ENCODE measurements at regions not wholly inside any gene's neighbourhood (a gene's known extent, or its start where the extent isn't known, plus 50 kb on each side); places are given as distances from the start of the nearest gene placed in this dataset.

DNA sequence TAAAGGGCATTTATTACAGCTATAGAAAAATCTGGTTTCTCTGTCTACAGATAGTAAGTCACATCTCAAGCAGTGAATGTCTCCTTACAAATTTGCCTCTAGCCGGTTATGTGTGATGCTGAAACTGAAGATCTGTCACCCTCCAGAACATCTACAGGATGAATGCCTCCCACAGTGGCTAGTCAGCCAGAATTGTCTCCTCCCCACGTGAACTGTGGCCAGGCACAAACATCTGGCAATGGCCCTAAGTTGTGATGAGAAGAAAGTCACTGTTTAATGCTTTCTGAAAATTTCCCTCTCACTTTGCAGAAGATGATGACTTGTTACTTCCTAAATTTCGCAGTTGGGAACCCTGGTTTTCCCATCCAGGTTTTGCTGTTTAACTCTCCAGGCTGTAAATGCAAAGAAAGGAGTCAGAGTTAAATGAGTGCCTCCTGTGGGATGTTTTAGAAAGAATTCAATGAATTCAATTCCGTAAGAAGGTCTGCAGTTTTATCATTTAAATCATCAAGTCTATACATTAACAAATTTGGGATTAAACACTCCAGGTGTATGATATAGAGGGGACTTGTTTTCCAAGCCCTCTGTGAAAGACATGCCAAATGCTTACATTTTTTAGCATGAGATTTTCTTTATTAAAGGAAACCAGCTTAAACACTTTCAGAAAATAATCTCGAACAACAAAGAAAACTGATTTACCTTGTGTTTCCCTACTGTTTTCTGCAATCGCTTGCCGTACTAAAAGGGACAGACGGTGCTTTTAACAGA, 55.4 kb upstream of the TLR3 start:
- H3K27me3 ChIP-seq: no peaks in the 10 kb centered on the region
- H3K9me3 ChIP-seq: no peaks in the 10 kb centered on the region
- peak overlapping the region; percentile 54 to 83 for H3K27ac ChIP-seq
- peaks cover 0 to 14% of the 10 kb centered on the region in 2 donors for H3K4me1 ChIP-seq
- no peak overlapping the region for H3K4me3 ChIP-seq
- DNase-seq (ENCODE audit: low spot score): peak; percentile 55
- H3K36me3 ChIP-seq: no peaks in the 10 kb centered on the region
- TF ChIP-seq, protein P1, sequence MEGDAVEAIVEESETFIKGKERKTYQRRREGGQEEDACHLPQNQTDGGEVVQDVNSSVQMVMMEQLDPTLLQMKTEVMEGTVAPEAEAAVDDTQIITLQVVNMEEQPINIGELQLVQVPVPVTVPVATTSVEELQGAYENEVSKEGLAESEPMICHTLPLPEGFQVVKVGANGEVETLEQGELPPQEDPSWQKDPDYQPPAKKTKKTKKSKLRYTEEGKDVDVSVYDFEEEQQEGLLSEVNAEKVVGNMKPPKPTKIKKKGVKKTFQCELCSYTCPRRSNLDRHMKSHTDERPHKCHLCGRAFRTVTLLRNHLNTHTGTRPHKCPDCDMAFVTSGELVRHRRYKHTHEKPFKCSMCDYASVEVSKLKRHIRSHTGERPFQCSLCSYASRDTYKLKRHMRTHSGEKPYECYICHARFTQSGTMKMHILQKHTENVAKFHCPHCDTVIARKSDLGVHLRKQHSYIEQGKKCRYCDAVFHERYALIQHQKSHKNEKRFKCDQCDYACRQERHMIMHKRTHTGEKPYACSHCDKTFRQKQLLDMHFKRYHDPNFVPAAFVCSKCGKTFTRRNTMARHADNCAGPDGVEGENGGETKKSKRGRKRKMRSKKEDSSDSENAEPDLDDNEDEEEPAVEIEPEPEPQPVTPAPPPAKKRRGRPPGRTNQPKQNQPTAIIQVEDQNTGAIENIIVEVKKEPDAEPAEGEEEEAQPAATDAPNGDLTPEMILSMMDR (IDR thresholded peaks at IDR 0.05): no peak

DNA sequence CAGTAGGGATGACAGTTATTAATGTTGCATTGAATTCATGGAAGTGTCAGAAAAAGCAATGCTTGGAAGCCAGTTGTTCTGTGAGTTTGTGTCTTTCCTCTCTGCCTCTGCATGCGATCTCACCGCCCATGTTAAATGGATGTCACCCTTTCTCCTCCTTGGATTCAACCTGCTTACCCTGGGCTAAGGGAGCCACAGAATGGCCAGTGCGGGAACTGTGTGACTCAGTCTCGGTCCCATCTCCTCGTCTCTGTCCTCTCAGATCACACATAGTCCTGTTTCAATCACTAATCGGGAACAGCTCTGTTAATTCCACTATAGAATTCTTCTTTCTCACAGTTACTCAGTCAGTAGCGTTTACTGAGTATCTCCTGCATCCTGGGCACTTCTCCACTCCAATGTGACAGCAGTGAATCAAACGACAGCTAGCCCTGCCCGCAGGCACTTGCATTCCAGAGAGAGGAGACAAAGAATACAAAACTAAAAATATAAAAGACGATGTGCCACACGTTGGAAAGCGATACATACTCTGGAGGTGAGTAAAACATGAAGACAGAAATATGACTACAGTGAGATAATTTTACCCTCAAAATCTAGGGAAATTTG, 53.6 kb upstream of the TLR3 start:
- no peak overlapping the region for H3K4me3 ChIP-seq
- peak; percentile 40 for DNase-seq (ENCODE audit: low spot score)
- TF ChIP-seq, protein P1 (IDR thresholded peaks at IDR 0.05): peak in 1 of 2 donors; percentile 29
- no peaks in the 10 kb centered on the region for H3K27me3 ChIP-seq
- H3K4me1 ChIP-seq: peaks cover 0 to 14% of the 10 kb centered on the region in 2 donors
- no peaks in the 10 kb centered on the region for H3K9me3 ChIP-seq
- H3K27ac ChIP-seq: peak overlapping the region; percentile 54 to 83
- no peaks in the 10 kb centered on the region for H3K36me3 ChIP-seq

DNA sequence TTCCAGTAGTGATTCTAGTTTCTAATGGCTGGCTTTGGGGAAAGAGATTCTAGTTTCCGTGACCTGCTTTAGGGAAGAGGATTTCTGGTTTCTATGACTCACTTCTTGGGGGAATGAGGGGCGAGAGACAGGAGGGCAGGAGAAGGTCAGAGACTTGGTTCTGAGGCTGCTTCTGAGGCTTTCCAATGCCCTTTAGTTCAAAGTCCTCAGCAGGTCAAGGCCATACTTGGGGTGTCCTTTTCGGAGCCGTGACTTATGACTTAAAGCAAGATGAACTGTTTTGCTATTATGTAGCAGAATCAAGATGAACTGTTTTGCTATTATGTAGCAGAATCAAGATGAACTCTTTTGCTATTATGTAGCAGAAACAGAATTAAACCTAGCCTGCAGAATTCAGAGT, 52.2 kb upstream of the TLR3 start:
- H3K9me3 ChIP-seq: no peaks in the 10 kb centered on the region
- peak overlapping the region in 1 of 2 donors; percentile 83 for H3K27ac ChIP-seq
- H3K27me3 ChIP-seq: no peaks in the 10 kb centered on the region
- no peaks in the 10 kb centered on the region for H3K36me3 ChIP-seq
- TF ChIP-seq, protein P1 (IDR thresholded peaks at IDR 0.05): no peak
- peaks cover 0 to 24% of the 10 kb centered on the region in 2 donors for H3K4me1 ChIP-seq
- no peak for DNase-seq (ENCODE audit: low spot score)
- no peak overlapping the region for H3K4me3 ChIP-seq

DNA sequence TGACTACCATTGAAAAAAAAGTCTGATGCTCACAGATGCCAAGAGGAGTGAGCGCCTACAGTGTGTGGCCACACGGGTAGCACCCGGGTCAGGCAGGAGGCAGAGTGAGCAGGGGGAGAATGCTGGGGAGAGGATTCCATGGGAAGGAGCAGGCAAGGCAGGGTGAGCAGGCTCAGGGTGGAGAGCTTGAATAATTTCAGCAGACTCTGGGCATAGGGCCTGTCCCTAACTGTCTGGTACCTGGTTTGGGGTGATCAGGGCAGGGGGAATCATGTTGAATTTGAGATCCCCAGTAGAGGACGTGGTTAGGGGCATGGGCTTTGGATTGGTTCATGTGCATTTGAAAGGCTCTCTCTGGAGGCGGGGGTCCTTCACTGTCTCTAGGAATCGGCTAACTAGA, 51.2 kb upstream of the TLR3 start:
- Histone ChIP-seq H3K27ac (peak overlapping the region in 1 of 2 donors; percentile 27), H3K9me3 (no peaks in the 10 kb centered on the region), H3K4me3 (no peak overlapping the region), H3K27me3 (no peaks in the 10 kb centered on the region), H3K36me3 (no peaks in the 10 kb centered on the region), H3K4me1 (peaks cover 0 to 23% of the 10 kb centered on the region in 2 donors)
- TF ChIP-seq, protein P1 (IDR thresholded peaks at IDR 0.05): no peak
- peak; percentile 40 for DNase-seq (ENCODE audit: low spot score)

DNA sequence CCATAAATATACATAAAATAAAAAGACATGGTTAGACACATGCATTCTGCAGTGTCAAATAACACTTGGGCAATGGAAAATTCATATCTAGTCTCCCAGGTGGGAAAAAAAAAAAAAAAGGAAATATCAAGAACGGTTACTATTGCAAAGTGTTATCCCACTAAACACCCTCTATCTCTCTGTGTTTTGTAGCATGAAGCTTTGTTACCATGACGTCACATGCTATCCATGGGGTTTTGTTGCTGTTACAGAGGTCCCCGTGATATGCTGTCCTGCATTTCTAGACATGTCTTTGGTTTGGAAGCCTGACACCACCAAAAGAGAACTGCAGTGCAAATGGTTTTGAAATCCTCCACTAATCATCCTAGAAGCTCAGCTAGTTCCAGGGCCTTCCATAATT, 50.7 kb upstream of the TLR3 start:
- Histone ChIP-seq H3K27me3 (no peaks in the 10 kb centered on the region), H3K9me3 (no peaks in the 10 kb centered on the region), H3K4me1 (peaks cover 0 to 23% of the 10 kb centered on the region in 2 donors), H3K27ac (no peak overlapping the region), H3K4me3 (no peak overlapping the region), H3K36me3 (no peaks in the 10 kb centered on the region)
- TF ChIP-seq, protein P1 (IDR thresholded peaks at IDR 0.05): no peak
- no peak for DNase-seq (ENCODE audit: low spot score)

Measured in right atrium auricular region (tissue), 2 donors.